T-cell (primary cell): ENCODE measurements at regions not wholly inside any gene's neighbourhood (a gene's known extent, or its start where the extent isn't known, plus 50 kb on each side); places are given as distances from the start of the nearest gene placed in this dataset.

Experiments used
- ATAC-seq, 4 experiments: fragments of 200-7000 bp in 3 of 4; fragments of 150-1000 bp in 1 of 4; cut with Tn5 transposase; replicated peaks in 1 of 4; 1 replicate in 3 of 4; 2 replicates in 1 of 4; pipeline ENCODE4 v1.10.0; 2021; ENCODE audit warnings: moderate library complexity in 3 of 4, mild to moderate bottlenecking in 2 of 4, moderate number of reproducible peaks in 1 of 4
- CTCF ChIA-PET, 2 donors: fragments of 300-600 bp; sonication (Branson Sonifier 250); formaldehyde crosslinking; loops; one replicate each; lab custom pipeline; 2022; ENCODE audit warnings: antibody characterized with exemption in 2 of 2; lab: Charles Lee
- POLR2A ChIA-PET, 2 donors: fragments of 300-600 bp; sonication (Branson Sonifier 250); formaldehyde crosslinking; loops; one replicate each; lab custom pipeline; 2022; ENCODE audit warnings: antibody characterized with exemption in 2 of 2; lab: Charles Lee
- DNase-seq, 35 experiments: peaks; one replicate each; pipeline versions ENCODE4 v3.0.0 to v3.0.0-alpha.2; 2013 to 2023
- H3K27ac ChIP-seq: one replicate; pipeline ENCODE4 v1.5.1; 2013; ENCODE audit warnings: low read length
- H3K27me3 ChIP-seq, 2 experiments: replicated peaks in 1 of 2; 1 replicate in 1 of 2; 2 replicates in 1 of 2; pipeline versions ENCODE4 v1.6.1 to v1.7.0; 2013; ENCODE audit warnings: low read length in 1 of 2, mixed read lengths in 1 of 2; ENCODE audit not compliant: control insufficient read depth in 2 of 2, insufficient read depth in 2 of 2; ENCODE audit errors: extremely low read depth in 1 of 2
- H3K36me3 ChIP-seq, 2 donors: 1 replicate in 1 of 2; 2 replicates in 1 of 2; pipeline versions ENCODE4 v1.6.1 to v1.7.0; 2013; ENCODE audit warnings: low read length in 1 of 2; ENCODE audit not compliant: control insufficient read depth in 2 of 2, insufficient read depth in 1 of 2; ENCODE audit errors: extremely low read depth in 1 of 2
- H3K4me1 ChIP-seq, 2 experiments: 1 replicate in 1 of 2; 2 replicates in 1 of 2; pipeline versions ENCODE4 v1.6.1 to v1.7.0; 2013; ENCODE audit warnings: low read length in 2 of 2, mixed read lengths in 1 of 2; ENCODE audit not compliant: insufficient read depth in 2 of 2, control insufficient read depth in 1 of 2; ENCODE audit errors: extremely low read depth in 1 of 2
- H3K4me3 ChIP-seq, 2 donors: 1 replicate in 1 of 2; 2 replicates in 1 of 2; pipeline versions ENCODE4 v1.5.1 to v1.7.0; 2013; ENCODE audit warnings: mild to moderate bottlenecking in 2 of 2, low read length in 1 of 2, moderate library complexity in 1 of 2; ENCODE audit not compliant: control insufficient read depth in 1 of 2; ENCODE audit errors: extremely low read depth in 1 of 2
- H3K9me3 ChIP-seq: 2 replicates; pipeline ENCODE4 v1.7.0; 2013
- H3K27ac Mint-ChIP-seq, 2 donors: one replicate each; pipeline ENCODE4 v1.8.0; 2020 to 2021; ENCODE audit warnings: mild to moderate bottlenecking in 2 of 2, mixed read lengths in 2 of 2
- H3K27me3 Mint-ChIP-seq, 2 donors: one replicate each; pipeline ENCODE4 v1.8.0; 2021 to 2022; ENCODE audit warnings: mixed read lengths in 2 of 2
- H3K36me3 Mint-ChIP-seq: one replicate; pipeline ENCODE4 v1.8.0; 2021; ENCODE audit warnings: mixed read lengths
- H3K4me1 Mint-ChIP-seq, 3 donors: one replicate each; pipeline ENCODE4 v1.8.0; 2020 to 2022; ENCODE audit warnings: mixed read lengths in 3 of 3, mild to moderate bottlenecking in 1 of 3
- H3K4me3 Mint-ChIP-seq, 3 donors: one replicate each; pipeline ENCODE4 v1.8.0; 2020 to 2022; ENCODE audit warnings: mild to moderate bottlenecking in 3 of 3, mixed read lengths in 3 of 3, moderate library complexity in 3 of 3
- H3K9me3 Mint-ChIP-seq, 3 donors: one replicate each; pipeline ENCODE4 v1.8.0; 2020 to 2022; ENCODE audit warnings: mixed read lengths in 3 of 3
- WGBS: methylation state at CpG from one replicate; pipeline ENCODE4 v1.1.5; 2013; ENCODE audit warnings: missing lambda C conversion rate; ENCODE audit not compliant: insufficient coverage; 5-methylcytosine and 5-hydroxymethylcytosine counted together

DNA sequence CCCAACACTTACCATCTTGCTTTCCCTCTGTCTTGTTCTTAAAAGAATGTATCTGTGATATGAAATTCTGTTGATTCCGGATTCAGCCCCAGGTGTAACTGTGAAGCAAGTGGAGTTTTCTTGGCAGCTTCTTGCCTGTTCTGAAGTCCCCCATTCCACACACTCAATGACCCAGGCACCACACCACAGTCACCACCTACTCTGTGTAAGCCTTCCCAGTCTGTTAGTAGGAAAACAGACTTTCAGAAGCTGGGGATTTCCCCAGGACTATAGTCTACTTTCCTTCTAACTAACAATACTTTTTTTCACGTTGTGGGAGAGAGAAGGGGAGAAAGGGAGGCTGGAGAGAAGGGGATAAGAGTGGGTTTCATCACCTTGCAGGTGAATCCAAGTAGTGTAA is 299.1 kb upstream of the PROX1 start:
- Histone ChIP-seq H3K27me3 (peaks cover 0 to 1% of the 10 kb centered on the region in 2 experiments), H3K4me3 (no peak overlapping the region), H3K27ac (no peak overlapping the region), H3K9me3 (no peaks in the 10 kb centered on the region), H3K36me3 (no peaks in the 10 kb centered on the region), H3K4me1 (no peaks in the 10 kb centered on the region)
- CTCF ChIA-PET, result no interaction called here
- no peaks in the 10 kb centered on the region for H3K9me3 Mint-ChIP-seq
- no peak overlapping the region for H3K27ac Mint-ChIP-seq
- peaks cover 0 to 4% (median 3%) of the 10 kb centered on the region in 3 donors for H3K4me1 Mint-ChIP-seq
- WGBS, result no CpG with 5 or more reads among the region's 2 CpGs
- ATAC-seq, result no peak
- no peak overlapping the region for H3K4me3 Mint-ChIP-seq
- no peak for DNase-seq
- H3K36me3 Mint-ChIP-seq, result no peaks in the 10 kb centered on the region
- POLR2A ChIA-PET, result no interaction called here
- H3K27me3 Mint-ChIP-seq, result peaks cover 0 to 3% of the 10 kb centered on the region in 2 donors

DNA sequence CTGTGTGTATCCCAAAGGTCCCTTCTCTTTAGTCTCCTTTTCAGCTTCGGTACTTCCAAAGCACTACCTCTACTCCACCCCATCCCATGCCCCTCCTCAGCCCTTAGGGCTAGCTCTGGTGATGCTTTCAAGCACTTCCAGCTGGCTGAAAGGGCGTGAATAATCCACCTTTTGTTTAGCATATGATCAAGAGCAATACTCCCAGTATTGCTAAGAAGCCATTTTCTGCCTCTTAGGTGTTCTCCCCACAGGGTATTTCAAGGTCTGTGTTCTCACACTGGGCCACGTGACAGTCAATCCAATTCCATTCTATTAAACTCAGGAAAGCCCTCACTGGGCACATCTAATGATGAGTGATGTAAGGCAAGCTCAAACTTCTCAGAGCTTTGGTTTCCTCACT is 298.5 kb upstream of the PROX1 start:
- H3K4me3 Mint-ChIP-seq, result no peak overlapping the region
- no peaks in the 10 kb centered on the region for H3K36me3 Mint-ChIP-seq
- H3K27me3 Mint-ChIP-seq, result peaks cover 0 to 3% of the 10 kb centered on the region in 2 donors
- H3K4me3 ChIP-seq, result no peak overlapping the region
- H3K36me3 ChIP-seq, result no peaks in the 10 kb centered on the region
- no peaks in the 10 kb centered on the region for H3K9me3 ChIP-seq
- no peak for DNase-seq
- H3K4me1 Mint-ChIP-seq, result peaks cover 0 to 4% (median 3%) of the 10 kb centered on the region in 3 donors
- no peaks in the 10 kb centered on the region for H3K27me3 ChIP-seq
- H3K27ac ChIP-seq, result no peak overlapping the region
- WGBS, result 67% methylated on average over 2 of the region's 3 CpGs
- ATAC-seq, result no peak
- no peak overlapping the region for H3K27ac Mint-ChIP-seq
- no peaks in the 10 kb centered on the region for H3K9me3 Mint-ChIP-seq
- ChIA-PET CTCF (no interaction called here), POLR2A (no interaction called here)
- no peaks in the 10 kb centered on the region for H3K4me1 ChIP-seq

DNA sequence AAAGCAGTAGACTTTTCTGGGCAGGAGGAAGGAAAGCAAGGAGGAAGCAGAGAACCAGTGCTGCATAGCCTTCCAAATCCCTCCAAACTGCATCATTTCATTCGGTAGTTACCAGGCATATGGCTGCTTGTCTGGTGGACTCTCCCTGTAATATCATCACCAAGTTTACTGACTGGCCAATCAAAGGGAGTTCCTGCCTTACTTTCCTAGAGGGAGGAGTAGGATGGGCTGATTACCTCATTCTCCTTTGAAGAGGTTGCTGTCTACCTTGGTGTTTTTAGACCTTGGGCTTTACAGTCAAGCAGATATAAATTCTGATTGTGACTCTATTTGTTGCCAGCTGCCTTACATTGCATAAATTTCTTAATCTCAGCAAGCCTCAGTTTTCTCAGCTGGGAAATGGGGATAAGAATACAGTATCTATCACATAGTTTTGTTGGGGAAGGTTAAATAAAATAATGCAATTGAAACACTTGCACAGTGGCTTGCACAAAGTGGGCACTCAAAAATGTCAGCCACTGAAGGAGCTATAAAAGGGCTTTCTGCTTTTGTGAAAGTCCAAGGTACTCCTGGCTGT is 297.3 kb upstream of the PROX1 start:
- H3K36me3 Mint-ChIP-seq, result no peaks in the 10 kb centered on the region
- DNase-seq (no peak), ATAC-seq (no peak)
- peaks cover 0 to 8% of the 10 kb centered on the region in 2 donors for H3K27me3 Mint-ChIP-seq
- H3K4me3 Mint-ChIP-seq, result no peak overlapping the region
- no peaks in the 10 kb centered on the region for H3K9me3 ChIP-seq
- H3K27ac ChIP-seq, result no peak overlapping the region
- H3K4me3 ChIP-seq, result no peak overlapping the region
- no peaks in the 10 kb centered on the region for H3K9me3 Mint-ChIP-seq
- ChIA-PET POLR2A (no interaction called here), CTCF (no interaction called here)
- no peaks in the 10 kb centered on the region for H3K36me3 ChIP-seq
- H3K4me1 Mint-ChIP-seq, result peaks cover 0 to 4% (median 3%) of the 10 kb centered on the region in 3 donors
- H3K27ac Mint-ChIP-seq, result no peak overlapping the region
- no peaks in the 10 kb centered on the region for H3K27me3 ChIP-seq
- no peaks in the 10 kb centered on the region for H3K4me1 ChIP-seq
- WGBS, result no CpG with 5 or more reads among the region's 1 CpG

DNA sequence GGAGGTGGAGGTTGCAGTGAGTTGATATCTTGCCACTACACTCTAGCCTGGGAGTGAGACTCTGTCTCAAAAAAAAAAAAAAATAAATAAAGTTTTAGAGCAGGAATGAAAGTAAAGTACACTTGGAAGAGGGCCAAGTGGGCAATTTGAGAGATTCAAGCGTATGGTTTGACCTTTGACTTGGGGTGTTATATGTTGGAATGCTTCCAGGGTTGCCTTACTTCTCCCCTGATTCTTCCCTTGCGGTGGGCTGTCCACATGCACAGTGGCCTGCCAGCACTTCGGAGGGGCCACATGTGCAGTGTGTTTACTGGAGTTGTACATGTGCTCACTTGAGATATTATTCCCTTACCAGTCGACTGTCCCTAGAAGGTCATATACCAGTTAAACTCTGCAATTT is 295.5 kb upstream of the PROX1 start:
- H3K4me1 ChIP-seq, result no peaks in the 10 kb centered on the region
- H3K9me3 ChIP-seq, result no peaks in the 10 kb centered on the region
- no peak overlapping the region for H3K27ac ChIP-seq
- DNase-seq (no peak), ATAC-seq (no peak)
- peaks cover 0 to 4% (median 3%) of the 10 kb centered on the region in 3 donors for H3K4me1 Mint-ChIP-seq
- no peaks in the 10 kb centered on the region for H3K36me3 Mint-ChIP-seq
- peaks cover 0 to 8% of the 10 kb centered on the region in 2 donors for H3K27me3 Mint-ChIP-seq
- H3K4me3 ChIP-seq, result no peak overlapping the region
- no peak overlapping the region for H3K27ac Mint-ChIP-seq
- ChIA-PET CTCF (no interaction called here), POLR2A (no interaction called here)
- 100% methylated on average over 1 of the region's 4 CpGs for WGBS
- no peaks in the 10 kb centered on the region for H3K9me3 Mint-ChIP-seq
- H3K36me3 ChIP-seq, result no peaks in the 10 kb centered on the region
- H3K4me3 Mint-ChIP-seq, result no peak overlapping the region
- H3K27me3 ChIP-seq, result no peaks in the 10 kb centered on the region

DNA sequence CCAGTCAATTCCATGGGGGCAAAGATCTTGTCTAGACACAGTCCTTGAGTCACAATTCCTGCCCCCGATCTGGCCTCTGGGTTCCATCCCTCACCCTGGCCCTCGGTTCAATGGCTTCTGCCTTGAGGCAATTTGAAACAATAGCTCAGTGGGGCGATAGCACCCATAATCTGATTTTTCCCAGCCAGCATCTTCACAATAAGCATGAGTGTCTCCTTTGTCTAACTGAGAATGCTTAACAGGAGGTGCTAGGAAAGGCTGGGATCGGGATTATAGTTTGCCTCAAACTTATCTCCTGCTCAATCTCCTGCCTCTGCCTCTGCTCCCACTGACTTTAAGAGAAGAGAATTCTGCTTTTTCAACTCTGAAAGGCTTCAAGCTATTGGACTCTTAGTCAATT is 293.9 kb upstream of the PROX1 start:
- H3K27ac Mint-ChIP-seq, result no peak overlapping the region
- 40% methylated on average over 1 of the region's 4 CpGs for WGBS
- CTCF ChIA-PET, result no interaction called here

DNA sequence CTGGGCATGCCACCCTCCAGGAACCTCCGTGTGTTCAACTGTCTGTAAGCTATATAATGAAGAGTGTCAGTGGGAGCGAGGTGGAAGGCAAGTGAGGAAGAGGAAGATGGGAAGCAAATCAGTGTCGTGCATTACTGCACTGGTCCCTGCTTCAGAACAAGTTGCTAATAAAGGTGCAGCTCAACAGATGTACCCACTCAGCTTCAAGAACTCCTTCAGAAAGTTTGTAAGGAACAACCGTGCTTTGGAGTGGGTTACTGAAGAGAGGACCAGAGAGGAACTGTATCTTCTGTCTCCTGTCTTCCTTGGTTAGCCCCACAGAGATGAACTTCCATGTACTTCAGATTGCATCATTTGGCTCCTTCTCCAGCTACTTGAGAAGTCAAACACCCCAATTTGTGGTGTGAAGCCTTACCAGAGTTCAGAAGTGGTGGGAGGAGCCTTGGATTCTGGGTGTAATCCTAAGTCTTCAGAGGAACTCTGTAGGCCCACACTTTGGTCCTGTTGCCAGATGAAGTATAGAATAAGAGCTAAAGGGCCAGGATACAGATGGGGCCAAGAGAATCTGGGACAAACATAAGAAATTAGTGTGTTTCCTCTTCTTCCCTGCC is 290.5 kb upstream of the PROX1 start:
- ATAC-seq, result no peak
- WGBS, result 64% methylated on average over 2 of the region's 4 CpGs
- no peak overlapping the region for H3K4me3 Mint-ChIP-seq
- peaks cover 0 to 9% (median 3%) of the 10 kb centered on the region in 3 donors for H3K9me3 Mint-ChIP-seq
- ChIA-PET CTCF (no interaction called here), POLR2A (no interaction called here)
- Histone ChIP-seq H3K4me3 (no peak overlapping the region), H3K9me3 (no peaks in the 10 kb centered on the region), H3K27me3 (no peaks in the 10 kb centered on the region), H3K27ac (no peak overlapping the region), H3K4me1 (no peaks in the 10 kb centered on the region), H3K36me3 (no peaks in the 10 kb centered on the region)
- no peak for DNase-seq
- H3K4me1 Mint-ChIP-seq, result no peaks in the 10 kb centered on the region
- no peaks in the 10 kb centered on the region for H3K36me3 Mint-ChIP-seq
- H3K27me3 Mint-ChIP-seq, result peaks cover 0 to 8% of the 10 kb centered on the region in 2 donors
- H3K27ac Mint-ChIP-seq, result no peak overlapping the region

More for the DNA sequence above, 293.9 kb upstream of the PROX1 start:
- no peak overlapping the region for H3K4me3 ChIP-seq
- no peaks in the 10 kb centered on the region for H3K36me3 ChIP-seq
- H3K27me3 Mint-ChIP-seq, result peaks cover 0 to 8% of the 10 kb centered on the region in 2 donors
- no peaks in the 10 kb centered on the region for H3K9me3 ChIP-seq
- H3K4me1 ChIP-seq, result no peaks in the 10 kb centered on the region
- POLR2A ChIA-PET, result no interaction called here
- ATAC-seq (no peak), DNase-seq (no peak)
- peaks cover 0 to 4% (median 0%) of the 10 kb centered on the region in 3 donors for H3K4me1 Mint-ChIP-seq
- H3K9me3 Mint-ChIP-seq, result no peaks in the 10 kb centered on the region
- H3K4me3 Mint-ChIP-seq, result no peak overlapping the region
- H3K27me3 ChIP-seq, result no peaks in the 10 kb centered on the region
- H3K27ac ChIP-seq, result no peak overlapping the region
- H3K36me3 Mint-ChIP-seq, result no peaks in the 10 kb centered on the region
